HG02970 (cell line): ENCODE measurements at regions not wholly inside any gene's neighbourhood (a gene's known extent, or its start where the extent isn't known, plus 50 kb on each side); places are given as distances from the start of the nearest gene placed in this dataset.
"Not testable (repeated sequence)": the region's sequence is repeated elsewhere in the genome, so short reads cannot be mapped to it uniquely, and the experiment has no call there.

Experiments
- ATAC-seq: cut with Tn5 transposase; IDR thresholded peaks from one replicate; pipeline ENCODE4 v1.9.1; 2021; ENCODE audit warnings: mild to moderate bottlenecking, moderate library complexity, moderate number of reproducible peaks; ENCODE audit not compliant: unreplicated experiment, low FRiP score

- ATAC-seq = no peak
Observed at GRCh38 chr2:21748501-21748900, 624.7 kb downstream of the TDRD15 start.

- ATAC-seq = no peak
Observed at GRCh38 chr2:21754164-21754788, 630.5 kb downstream of the TDRD15 start.

GRCh38 chr2:21757805-21758430 is 634.1 kb downstream of the TDRD15 start:
- ATAC-seq = no peak

GRCh38 chr2:21759819-21760218 is 636.1 kb downstream of the TDRD15 start:
- ATAC-seq = no peak

- no peak for ATAC-seq
Observed at GRCh38 chr2:21761361-21761760, 637.6 kb downstream of the TDRD15 start.

- no peak for ATAC-seq
Observed at GRCh38 chr2:21763501-21763900, 639.7 kb downstream of the TDRD15 start.

GRCh38 chr2:21770787-21771186 is 647.0 kb downstream of the TDRD15 start:
- ATAC-seq = no peak

- ATAC-seq = no peak
Observed at GRCh38 chr2:21772624-21773023, 648.9 kb downstream of the TDRD15 start.

- no peak for ATAC-seq
Observed at GRCh38 chr2:21773168-21773567, 649.4 kb downstream of the TDRD15 start.

GRCh38 chr2:21774691-21775368 is 651.1 kb downstream of the TDRD15 start:
- ATAC-seq = no peak

GRCh38 chr2:21779786-21780185 is 656.0 kb downstream of the TDRD15 start:
- no peak for ATAC-seq

- ATAC-seq = no peak
Observed at GRCh38 chr2:21781962-21782361, 658.2 kb downstream of the TDRD15 start.

- no peak for ATAC-seq
Observed at GRCh38 chr2:21782866-21783265, 659.1 kb downstream of the TDRD15 start.

- ATAC-seq = no peak
Observed at GRCh38 chr2:21787941-21788340, 664.2 kb downstream of the TDRD15 start.

GRCh38 chr2:21790311-21790710 is 666.5 kb downstream of the TDRD15 start:
- not testable (repeated sequence) for ATAC-seq

GRCh38 chr2:21792571-21792970 is 668.8 kb downstream of the TDRD15 start:
- no peak for ATAC-seq

- ATAC-seq = no peak
Observed at GRCh38 chr2:21793461-21793860, 669.7 kb downstream of the TDRD15 start.

GRCh38 chr2:21794611-21795010 is 670.8 kb downstream of the TDRD15 start:
- ATAC-seq = no peak

GRCh38 chr2:21800356-21800755 is 676.6 kb downstream of the TDRD15 start:
- no peak for ATAC-seq

GRCh38 chr2:21803550-21803949 is 679.8 kb downstream of the TDRD15 start:
- no peak for ATAC-seq

GRCh38 chr2:21804151-21804550 is 680.4 kb downstream of the TDRD15 start:
- no peak for ATAC-seq

- no peak for ATAC-seq
Observed at GRCh38 chr2:21811541-21811940, 687.8 kb downstream of the TDRD15 start.
